ENCODE measurements at regions not wholly inside any gene's neighbourhood (a gene's known extent, or its start where the extent isn't known, plus 50 kb on each side); places are given as distances from the start of the nearest gene placed in this dataset.
A peak's percentile ranks its signal among the peaks of the same experiment; 100 is the strongest.
"Not testable (repeated sequence)": the region's sequence is repeated elsewhere in the genome, so short reads cannot be mapped to it uniquely, and the experiment has no call there.

- no peak for ATAC-seq
- intact Hi-C loops (cut with micrococcal nuclease), result no loop called here
- no peak for DNase-seq
Measured at GRCh38 chr3:153619268-153619667, 457.2 kb downstream of the RAP2B start.

- ATAC-seq (no peak), DNase-seq (no peak)
- intact Hi-C loops (cut with micrococcal nuclease), result no loop called here
Measured at GRCh38 chr3:153621953-153622352, 459.9 kb downstream of the RAP2B start.

- no peak for DNase-seq
- intact Hi-C loops (cut with micrococcal nuclease), result no loop called here
- ATAC-seq, result no peak
Measured at GRCh38 chr3:153623834-153624233, 461.8 kb downstream of the RAP2B start.

GRCh38 chr3:153624310-153625030, 462.4 kb downstream of the RAP2B start:
- DNase-seq (no peak), ATAC-seq (no peak)
- intact Hi-C loops (cut with micrococcal nuclease), result no loop called here

- no peak for DNase-seq
- intact Hi-C loops (cut with micrococcal nuclease), result no loop called here
- ATAC-seq, result no peak
Measured at GRCh38 chr3:153625506-153625905, 463.5 kb downstream of the RAP2B start.

GRCh38 chr3:153626158-153626557, 464.1 kb downstream of the RAP2B start:
- intact Hi-C loops (cut with micrococcal nuclease), result no loop called here
- no peak for DNase-seq
- ATAC-seq, result no peak

GRCh38 chr3:153628591-153628990, 466.6 kb downstream of the RAP2B start:
- intact Hi-C loops (cut with micrococcal nuclease), result no loop called here
- DNase-seq, result no peak
- ATAC-seq, result no peak

GRCh38 chr3:153629148-153629547, 467.1 kb downstream of the RAP2B start:
- ATAC-seq, result no peak
- no peak for DNase-seq
- intact Hi-C loops (cut with micrococcal nuclease), result no loop called here

GRCh38 chr3:153631102-153631501, 469.1 kb downstream of the RAP2B start:
- intact Hi-C loops (cut with micrococcal nuclease), result no loop called here
- DNase-seq (no peak), ATAC-seq (no peak)

- intact Hi-C loops (cut with micrococcal nuclease), result no loop called here
- ATAC-seq (no peak), DNase-seq (no peak)
Measured at GRCh38 chr3:153631664-153632063, 469.6 kb downstream of the RAP2B start.

- no peak for DNase-seq
- ATAC-seq, result no peak
Measured at GRCh38 chr3:153633407-153633806, 471.4 kb downstream of the RAP2B start.

GRCh38 chr3:153634683-153635082, 472.7 kb downstream of the RAP2B start:
- no peak for ATAC-seq
- DNase-seq, result no peak
- intact Hi-C loops (cut with micrococcal nuclease), result no loop called here

More at GRCh38 chr3:153633407-153633806, 471.4 kb downstream of the RAP2B start:
- intact Hi-C loops (cut with micrococcal nuclease), result no loop called here

- no peak for DNase-seq
- intact Hi-C loops (cut with micrococcal nuclease), result no loop called here
- peak; percentile 20 for ATAC-seq
Measured at GRCh38 chr3:153639631-153640030, 477.6 kb downstream of the RAP2B start.

- no peak for DNase-seq
- ATAC-seq, result no peak
- intact Hi-C loops (cut with micrococcal nuclease), result no loop called here
Measured at GRCh38 chr3:153640689-153641665, 479.0 kb downstream of the RAP2B start.

GRCh38 chr3:153642576-153642975, 478.6 kb upstream of the ARHGEF26 start:
- ATAC-seq; intact Hi-C loops (cut with micrococcal nuclease); DNase-seq: not testable (repeated sequence)

- intact Hi-C loops (cut with micrococcal nuclease); ATAC-seq; DNase-seq: not testable (repeated sequence)
Measured at GRCh38 chr3:153643471-153643870, 477.7 kb upstream of the ARHGEF26 start.

GRCh38 chr3:153649286-153649839, 471.8 kb upstream of the ARHGEF26 start:
- DNase-seq (no peak), ATAC-seq (no peak)
- intact Hi-C loops (cut with micrococcal nuclease), result no loop called here

- ATAC-seq (peak; percentile 43), DNase-seq (no peak)
- intact Hi-C loops (cut with micrococcal nuclease), result no loop called here
Measured at GRCh38 chr3:153652076-153652475, 469.1 kb upstream of the ARHGEF26 start.

- intact Hi-C loops (cut with micrococcal nuclease), result no loop called here
- ATAC-seq (no peak), DNase-seq (no peak)
Measured at GRCh38 chr3:153657046-153657445, 464.1 kb upstream of the ARHGEF26 start.

- intact Hi-C loops (cut with micrococcal nuclease), result no loop called here
- ATAC-seq (no peak), DNase-seq (no peak)
Measured at GRCh38 chr3:153657461-153657860, 463.7 kb upstream of the ARHGEF26 start.

Data from left ventricle myocardium superior (tissue), 1 donor.